ENCODE measurements at regions not wholly inside any gene's neighbourhood (a gene's known extent, or its start where the extent isn't known, plus 50 kb on each side); places are given as distances from the start of the nearest gene placed in this dataset.

- H2AK5ac ChIP-seq (ENCODE audit: insufficient read length, low read length) = no peak overlapping the region
- Mint-ChIP-seq H3K36me3 (ENCODE audit: insufficient read depth in 1 of 3, low read depth in 3 of 3) (no peaks in the 10 kb centered on the region; a peak in 1 of 7 replicates), H3K4me3 (no peak overlapping the region), H3K27me3 (ENCODE audit: low read depth) (peaks cover 5% of the 10 kb centered on the region; the same call in 1 of the 2 replicates), H3K4me1 (no peaks in the 10 kb centered on the region), H3K27ac (no peak overlapping the region), H3K9me3 (peaks cover 0 to 2% of the 10 kb centered on the region in 2 experiments; a peak in 2 of 5 replicates)
- H3K79me2 ChIP-seq (ENCODE audit: insufficient read depth, low read length) = no peaks in the 10 kb centered on the region
- H3K18ac ChIP-seq (ENCODE audit: insufficient read length, low read depth, low read length) = no peak overlapping the region
- H4K5ac ChIP-seq (ENCODE audit: insufficient read length, low read depth, low read length) = no peak overlapping the region
- H2BK5ac ChIP-seq (ENCODE audit: insufficient read length, low read length) = no peak overlapping the region
- H3K4me1 ChIP-seq (ENCODE audit: insufficient read depth, low read length) = no peaks in the 10 kb centered on the region
- H3T11ph ChIP-seq (ENCODE audit: low read length) = no peak overlapping the region
- H3K79me1 ChIP-seq (ENCODE audit: insufficient read depth, low read depth, low read length, poor library complexity, severe bottlenecking) = no peaks in the 10 kb centered on the region
- no peak overlapping the region for H2BK120ac ChIP-seq (ENCODE audit: low read depth, low read length, poor library complexity, severe bottlenecking)
- no peaks in the 10 kb centered on the region for H3K27me3 ChIP-seq (ENCODE audit: insufficient read depth, low read length)
- no peak overlapping the region for H3K4me2 ChIP-seq (ENCODE audit: insufficient read depth, insufficient read length, low read length)
- H3K14ac ChIP-seq (ENCODE audit: insufficient read depth, low read length) = no peak overlapping the region
- no peaks in the 10 kb centered on the region for H3K9me3 ChIP-seq (ENCODE audit: control insufficient read depth, low read depth, low read length)
- H2BK15ac ChIP-seq (ENCODE audit: low read depth, low read length) = no peak overlapping the region
- H4K8ac ChIP-seq (replicated peaks; ENCODE audit: insufficient read length, low read depth, low read length) = no peak overlapping the region
- H3K23ac ChIP-seq (ENCODE audit: insufficient read length, low read depth, low read length) = no peak overlapping the region
- no peak overlapping the region for H4K91ac ChIP-seq (ENCODE audit: insufficient read length, low read depth, low read length)
- no peak overlapping the region for H3K27ac ChIP-seq (ENCODE audit: insufficient read length, low read depth, low read length)
- H2BK12ac ChIP-seq (ENCODE audit: insufficient read length, low read depth, low read length) = no peak overlapping the region
- H4K20me1 ChIP-seq (ENCODE audit: control insufficient read depth, insufficient read depth, insufficient read length) = no peaks in the 10 kb centered on the region
- H3K56ac ChIP-seq (ENCODE audit: insufficient read length, low read depth, low read length) = no peak overlapping the region
- H3K9ac ChIP-seq (ENCODE audit: extremely low read depth, insufficient read length, low read length) = no peak overlapping the region
- DNase-seq = no peak
- no peak overlapping the region for H3K4ac ChIP-seq (ENCODE audit: low read depth, low read length)
- no peak for TF ChIP-seq CTCF (conservative IDR thresholded peaks at IDR 0.05)
- H2BK20ac ChIP-seq (ENCODE audit: low read depth, low read length, poor library complexity, severe bottlenecking) = no peak overlapping the region
- H3K23me2 ChIP-seq (ENCODE audit: insufficient read length, low read depth, low read length, poor library complexity, severe bottlenecking) = no peaks in the 10 kb centered on the region
- no CpG with 5 or more reads among the region's 1 CpG for WGBS (ENCODE audit: extremely low coverage, insufficient read length, low lambda C conversion rate)
- H2AFZ ChIP-seq (ENCODE audit: low read length) = no peak overlapping the region
Observed at GRCh38 chr4:54897590-54897989, 227.8 kb downstream of the KDR start.
